ENCODE measurements at regions not wholly inside any gene's neighbourhood (a gene's known extent, or its start where the extent isn't known, plus 50 kb on each side); places are given as distances from the start of the nearest gene placed in this dataset.

- peak; percentile 48; the same call in 1 of the 2 replicates for TF ChIP-seq ARID4A (CRISPR knock-in tag; IDR thresholded peaks at IDR 0.05; ENCODE audit: borderline replicate concordance)
- 0 out of 2 replicates have a peak, but pooled peaks have one; percentile 50 for TF ChIP-seq ZBTB39 (CRISPR knock-in tag; IDR thresholded peaks at IDR 0.05)
- no peak for TF ChIP-seq MLX (CRISPR knock-in tag; IDR thresholded peaks at IDR 0.05)
- TF ChIP-seq ZBTB21 (CRISPR knock-in tag; IDR thresholded peaks at IDR 0.05), result peak; percentile 98
- no peak for TF ChIP-seq ZNF740 (CRISPR knock-in tag; IDR thresholded peaks at IDR 0.05)
- peak; percentile 96 for TF ChIP-seq ZNF646 (CRISPR knock-in tag; IDR thresholded peaks at IDR 0.05)
- TF ChIP-seq NCOR1 (IDR thresholded peaks at IDR 0.05; ENCODE audit: borderline replicate concordance, low read length), result 0 out of 2 replicates have a peak, but pooled peaks have one; percentile 6
- no peak for TF ChIP-seq ZBTB2 (CRISPR knock-in tag; IDR thresholded peaks at IDR 0.05; ENCODE audit: low read depth)
- no peak for TF ChIP-seq PBX2 (CRISPR knock-in tag; IDR thresholded peaks at IDR 0.05)
- peak; percentile 50 for TF ChIP-seq TBX2 (CRISPR knock-in tag; IDR thresholded peaks at IDR 0.05; ENCODE audit: borderline replicate concordance)
- TF ChIP-seq ZFP62 (CRISPR knock-in tag; IDR thresholded peaks at IDR 0.05), result no peak
Observed at GRCh38 chr20:22471156-22471836, 113.1 kb downstream of the FOXA2 start (continued).

All from HepG2 (cell line).